ENCODE measurements at regions not wholly inside any gene's neighbourhood (a gene's known extent, or its start where the extent isn't known, plus 50 kb on each side); places are given as distances from the start of the nearest gene placed in this dataset.

- no peak for DNase-seq (ENCODE audit: low spot score)
Observed at GRCh38 chr18:75587131-75587530, 159.6 kb upstream of the SMIM21 start.

GRCh38 chr18:75586130-75586889 is 158.8 kb upstream of the SMIM21 start:
- no peak for DNase-seq (ENCODE audit: low spot score)

- DNase-seq (ENCODE audit: low spot score) = no peak
Observed at GRCh38 chr18:75582940-75583339, 155.4 kb upstream of the SMIM21 start.

GRCh38 chr18:75582406-75582821 is 154.9 kb upstream of the SMIM21 start:
- DNase-seq (ENCODE audit: low spot score) = no peak

- DNase-seq (ENCODE audit: low spot score) = no peak
Observed at GRCh38 chr18:75581336-75582131, 154.0 kb upstream of the SMIM21 start.

- no peak for DNase-seq (ENCODE audit: low spot score)
Observed at GRCh38 chr18:75574187-75574586, 146.7 kb upstream of the SMIM21 start.

- no peak for DNase-seq (ENCODE audit: low spot score)
Observed at GRCh38 chr18:75563150-75563549, 135.6 kb upstream of the SMIM21 start.

- DNase-seq (ENCODE audit: low spot score) = no peak
Observed at GRCh38 chr18:75562216-75562615, 134.7 kb upstream of the SMIM21 start.

GRCh38 chr18:75558790-75559189 is 131.3 kb upstream of the SMIM21 start:
- DNase-seq (ENCODE audit: low spot score) = no peak

- DNase-seq (ENCODE audit: low spot score) = no peak
Observed at GRCh38 chr18:75556841-75557240, 129.3 kb upstream of the SMIM21 start.

GRCh38 chr18:75554644-75555185 is 127.2 kb upstream of the SMIM21 start:
- no peak for DNase-seq (ENCODE audit: low spot score)

- DNase-seq (ENCODE audit: low spot score) = no peak
Observed at GRCh38 chr18:75554176-75554575, 126.7 kb upstream of the SMIM21 start.

GRCh38 chr18:75553021-75553420 is 125.5 kb upstream of the SMIM21 start:
- DNase-seq (ENCODE audit: low spot score) = no peak

- no peak for DNase-seq (ENCODE audit: low spot score)
Observed at GRCh38 chr18:75551071-75551470, 123.6 kb upstream of the SMIM21 start.

GRCh38 chr18:75548353-75548905 is 120.9 kb upstream of the SMIM21 start:
- no peak for DNase-seq (ENCODE audit: low spot score)

GRCh38 chr18:75546964-75547363 is 119.5 kb upstream of the SMIM21 start:
- DNase-seq (ENCODE audit: low spot score) = no peak

- DNase-seq (ENCODE audit: low spot score) = no peak
Observed at GRCh38 chr18:75545189-75545588, 117.7 kb upstream of the SMIM21 start.

- DNase-seq (ENCODE audit: low spot score) = no peak
Observed at GRCh38 chr18:75544496-75544895, 117.0 kb upstream of the SMIM21 start.

- DNase-seq (ENCODE audit: low spot score) = no peak
Observed at GRCh38 chr18:75544051-75544481, 116.6 kb upstream of the SMIM21 start.

- no peak for DNase-seq (ENCODE audit: low spot score)
Observed at GRCh38 chr18:75538727-75539126, 111.2 kb upstream of the SMIM21 start.

GRCh38 chr18:75533950-75534349 is 106.4 kb upstream of the SMIM21 start:
- DNase-seq (ENCODE audit: low spot score) = no peak

- DNase-seq (ENCODE audit: low spot score) = no peak
Observed at GRCh38 chr18:75533209-75533608, 105.7 kb upstream of the SMIM21 start.
